HUES6 (cell line): ENCODE measurements at regions not wholly inside any gene's neighbourhood (a gene's known extent, or its start where the extent isn't known, plus 50 kb on each side); places are given as distances from the start of the nearest gene placed in this dataset.

ENCODE experiments used
- H3K27ac ChIP-seq: 2 replicates; pipeline ENCODE4 v1.7.0; 2013; ENCODE audit warnings: low read depth, mild to moderate bottlenecking, low read length, inconsistent platforms
- H3K27me3 ChIP-seq: 2 replicates; pipeline ENCODE4 v1.6.1; 2013; ENCODE audit warnings: low read length; ENCODE audit not compliant: control insufficient read depth, insufficient read depth
- H3K36me3 ChIP-seq: 2 replicates; pipeline ENCODE4 v1.6.1; 2013; ENCODE audit warnings: low read length; ENCODE audit not compliant: control insufficient read depth, insufficient read depth
- H3K4me1 ChIP-seq: 2 replicates; pipeline ENCODE4 v1.6.1; 2013; ENCODE audit warnings: low read length; ENCODE audit not compliant: control insufficient read depth, insufficient read depth
- H3K4me3 ChIP-seq: 2 replicates; pipeline ENCODE4 v1.5.1; 2013; ENCODE audit warnings: low read depth, low read length
- H3K9ac ChIP-seq: one replicate; pipeline ENCODE4 v1.6.1; 2013; ENCODE audit warnings: mild to moderate bottlenecking, low read length
- H3K9me3 ChIP-seq: 2 replicates; pipeline ENCODE4 v1.6.1; 2013; ENCODE audit warnings: low read depth, low read length; ENCODE audit not compliant: control insufficient read depth, insufficient read depth

GRCh38 chr1:232697187-232697822 is 67.4 kb upstream of the SIPA1L2 start:
- Histone ChIP-seq H3K9ac (no peak overlapping the region), H3K4me1 (no peaks in the 10 kb centered on the region), H3K4me3 (no peak overlapping the region), H3K27ac (no peak overlapping the region), H3K27me3 (no peaks in the 10 kb centered on the region), H3K9me3 (no peaks in the 10 kb centered on the region), H3K36me3 (no peaks in the 10 kb centered on the region)

- no peak overlapping the region for H3K27ac ChIP-seq
- no peaks in the 10 kb centered on the region for H3K27me3 ChIP-seq
- no peak overlapping the region for H3K4me3 ChIP-seq
- no peaks in the 10 kb centered on the region for H3K9me3 ChIP-seq
- no peaks in the 10 kb centered on the region for H3K36me3 ChIP-seq
- peaks cover 4% of the 10 kb centered on the region; the same call in 1 of the 2 replicates for H3K4me1 ChIP-seq
- no peak overlapping the region for H3K9ac ChIP-seq
Observed at GRCh38 chr1:232699814-232700213, 69.9 kb upstream of the SIPA1L2 start.

- Histone ChIP-seq H3K27me3 (no peaks in the 10 kb centered on the region), H3K27ac (no peak overlapping the region)
Observed at GRCh38 chr1:232702911-232703310, 73.0 kb upstream of the SIPA1L2 start.

GRCh38 chr1:232704256-232704655 is 74.3 kb upstream of the SIPA1L2 start:
- H3K4me1 ChIP-seq, result peaks cover 4% of the 10 kb centered on the region; the same call in 1 of the 2 replicates
- no peak overlapping the region for H3K4me3 ChIP-seq
- H3K9me3 ChIP-seq, result no peaks in the 10 kb centered on the region
- H3K36me3 ChIP-seq, result no peaks in the 10 kb centered on the region
- H3K27ac ChIP-seq, result no peak overlapping the region
- H3K27me3 ChIP-seq, result no peaks in the 10 kb centered on the region
- H3K9ac ChIP-seq, result no peak overlapping the region

More at GRCh38 chr1:232702911-232703310, 73.0 kb upstream of the SIPA1L2 start:
- peaks cover 4% of the 10 kb centered on the region; the same call in 1 of the 2 replicates for H3K4me1 ChIP-seq
- no peaks in the 10 kb centered on the region for H3K36me3 ChIP-seq
- H3K9me3 ChIP-seq, result no peaks in the 10 kb centered on the region
- no peak overlapping the region for H3K9ac ChIP-seq
- H3K4me3 ChIP-seq, result no peak overlapping the region

GRCh38 chr1:232704694-232705680 is 75.1 kb upstream of the SIPA1L2 start:
- Histone ChIP-seq H3K27ac (no peak overlapping the region), H3K9ac (no peak overlapping the region), H3K36me3 (no peaks in the 10 kb centered on the region), H3K4me3 (no peak overlapping the region), H3K4me1 (peaks cover 4% of the 10 kb centered on the region; the same call in 1 of the 2 replicates), H3K9me3 (no peaks in the 10 kb centered on the region), H3K27me3 (no peaks in the 10 kb centered on the region)

- Histone ChIP-seq H3K27ac (no peak overlapping the region), H3K36me3 (no peaks in the 10 kb centered on the region), H3K27me3 (no peaks in the 10 kb centered on the region), H3K9me3 (no peaks in the 10 kb centered on the region), H3K4me1 (peaks cover 4% of the 10 kb centered on the region; the same call in 1 of the 2 replicates), H3K9ac (no peak overlapping the region), H3K4me3 (no peak overlapping the region)
Observed at GRCh38 chr1:232705815-232706575, 76.1 kb upstream of the SIPA1L2 start.

GRCh38 chr1:232707142-232707541 is 77.2 kb upstream of the SIPA1L2 start:
- no peaks in the 10 kb centered on the region for H3K27me3 ChIP-seq
- H3K9ac ChIP-seq, result no peak overlapping the region
- no peaks in the 10 kb centered on the region for H3K9me3 ChIP-seq
- peaks cover 4% of the 10 kb centered on the region; the same call in 1 of the 2 replicates for H3K4me1 ChIP-seq
- no peak overlapping the region for H3K27ac ChIP-seq
- H3K36me3 ChIP-seq, result no peaks in the 10 kb centered on the region
- no peak overlapping the region for H3K4me3 ChIP-seq

GRCh38 chr1:232709386-232709785 is 79.5 kb upstream of the SIPA1L2 start:
- Histone ChIP-seq H3K27me3 (no peaks in the 10 kb centered on the region), H3K9ac (no peak overlapping the region), H3K4me3 (no peak overlapping the region), H3K9me3 (no peaks in the 10 kb centered on the region), H3K4me1 (peaks cover 3% of the 10 kb centered on the region; the same call in 1 of the 2 replicates), H3K27ac (no peak overlapping the region), H3K36me3 (no peaks in the 10 kb centered on the region)

GRCh38 chr1:232711996-232712395 is 82.1 kb upstream of the SIPA1L2 start:
- no peaks in the 10 kb centered on the region for H3K36me3 ChIP-seq
- H3K27ac ChIP-seq, result no peak overlapping the region
- no peaks in the 10 kb centered on the region for H3K4me1 ChIP-seq
- no peaks in the 10 kb centered on the region for H3K27me3 ChIP-seq
- H3K9ac ChIP-seq, result no peak overlapping the region
- H3K9me3 ChIP-seq, result no peaks in the 10 kb centered on the region
- H3K4me3 ChIP-seq, result no peak overlapping the region

- no peak overlapping the region for H3K9ac ChIP-seq
- no peak overlapping the region for H3K4me3 ChIP-seq
- no peaks in the 10 kb centered on the region for H3K27me3 ChIP-seq
- H3K4me1 ChIP-seq, result no peaks in the 10 kb centered on the region
- H3K9me3 ChIP-seq, result peaks cover 11% of the 10 kb centered on the region
- H3K27ac ChIP-seq, result no peak overlapping the region
- no peaks in the 10 kb centered on the region for H3K36me3 ChIP-seq
Observed at GRCh38 chr1:232713785-232714184, 83.9 kb upstream of the SIPA1L2 start.
